Testis (tissue), 2 donors: ENCODE measurements at regions not wholly inside any gene's neighbourhood (a gene's known extent, or its start where the extent isn't known, plus 50 kb on each side); places are given as distances from the start of the nearest gene placed in this dataset.
A peak's percentile ranks its signal among the peaks of the same experiment; 100 is the strongest.
"Not testable (repeated sequence)": the region's sequence is repeated elsewhere in the genome, so short reads cannot be mapped to it uniquely, and the experiment has no call there.

Experiments used
- DNase-seq: peaks from one replicate; pipeline ENCODE4 v3.0.0-alpha.2; 2019
- H3K27ac ChIP-seq, 2 donors: fragments of 200-600 bp; sonication (generic); one replicate each; pipeline ENCODE4 v1.5.1; 2019
- H3K27me3 ChIP-seq: fragments of 200-600 bp; sonication (generic); one replicate; pipeline ENCODE4 v1.5.1; 2019
- H3K36me3 ChIP-seq: fragments of 200-600 bp; sonication (generic); one replicate; pipeline ENCODE4 v1.5.1; 2017; ENCODE audit warnings: low read depth; ENCODE audit errors: missing control alignments
- H3K4me1 ChIP-seq: fragments of 200-600 bp; sonication (generic); one replicate; pipeline ENCODE4 v1.5.1; 2019
- H3K4me3 ChIP-seq, 2 donors: fragments of 200-600 bp; sonication (generic); one replicate each; pipeline ENCODE4 v1.5.1; 2017 to 2019
- H3K9me3 ChIP-seq: fragments of 200-600 bp; sonication (generic); one replicate; pipeline ENCODE4 v1.5.1; 2017
- POLR2A ChIP-seq: fragments of 450-650 bp; IDR thresholded peaks from one replicate; pipeline ENCODE4 v1.6.1; 2017; ENCODE audit warnings: antibody characterized with exemption, mild to moderate bottlenecking, moderate library complexity
- WGBS, 2 donors: methylation state at CpG; one replicate each; pipeline ENCODE4 v1.1.5; 2018; 5-methylcytosine and 5-hydroxymethylcytosine counted together
- intact Hi-C: fragments of 100-400 bp; cut with DNase I; formaldehyde crosslinking; loops from one replicate; pipeline ENCODE4 v1.15.1; 2023; ENCODE audit warnings: low total_unique reads
- TF ChIP-seq, protein P1 (sequence below), 3 experiments: fragments of 450-650 bp in 2 of 3; fragments of 200-600 bp in 1 of 3; sonication (generic) in 1 of 3; IDR thresholded peaks; one replicate each; pipeline ENCODE4 v1.5.1; 2016 to 2019; ENCODE audit warnings: antibody characterized with exemption in 3 of 3, mild to moderate bottlenecking in 2 of 3, moderate library complexity in 1 of 3

DNA sequence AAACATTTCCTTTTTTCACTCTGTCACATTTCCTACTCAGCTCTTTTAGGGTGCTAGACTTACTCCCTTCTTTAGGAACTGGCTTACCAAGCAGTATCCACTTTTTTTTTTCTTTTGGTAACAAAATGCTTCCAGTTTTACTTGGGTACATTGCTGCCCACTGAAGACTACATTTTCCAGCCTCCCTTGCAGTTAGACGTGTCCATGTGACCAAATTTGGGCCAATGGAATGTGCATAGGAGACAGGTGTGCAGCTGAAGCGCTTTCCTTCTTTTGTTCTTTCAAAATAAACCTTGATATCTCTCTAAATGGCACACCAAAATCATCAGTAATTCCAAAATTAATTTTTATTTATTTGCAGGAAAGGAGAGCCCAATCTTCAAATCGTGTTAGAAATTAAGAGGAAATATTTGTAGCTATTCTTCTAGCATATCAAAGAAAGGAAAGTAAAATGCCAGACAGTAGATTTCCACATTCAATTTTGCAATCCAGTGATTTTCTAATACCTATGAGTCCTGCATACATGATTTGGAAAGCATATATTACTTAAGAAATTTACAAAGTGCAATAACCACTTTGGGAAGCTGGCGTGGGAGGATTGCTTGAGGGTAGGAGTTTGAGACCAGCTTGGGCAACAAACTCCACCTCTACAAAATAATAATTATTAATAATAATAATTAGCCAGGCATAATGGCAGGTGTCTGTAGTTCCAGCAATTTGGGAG, 422.0 kb upstream of the FRG2C start:
- TF ChIP-seq, protein P1, sequence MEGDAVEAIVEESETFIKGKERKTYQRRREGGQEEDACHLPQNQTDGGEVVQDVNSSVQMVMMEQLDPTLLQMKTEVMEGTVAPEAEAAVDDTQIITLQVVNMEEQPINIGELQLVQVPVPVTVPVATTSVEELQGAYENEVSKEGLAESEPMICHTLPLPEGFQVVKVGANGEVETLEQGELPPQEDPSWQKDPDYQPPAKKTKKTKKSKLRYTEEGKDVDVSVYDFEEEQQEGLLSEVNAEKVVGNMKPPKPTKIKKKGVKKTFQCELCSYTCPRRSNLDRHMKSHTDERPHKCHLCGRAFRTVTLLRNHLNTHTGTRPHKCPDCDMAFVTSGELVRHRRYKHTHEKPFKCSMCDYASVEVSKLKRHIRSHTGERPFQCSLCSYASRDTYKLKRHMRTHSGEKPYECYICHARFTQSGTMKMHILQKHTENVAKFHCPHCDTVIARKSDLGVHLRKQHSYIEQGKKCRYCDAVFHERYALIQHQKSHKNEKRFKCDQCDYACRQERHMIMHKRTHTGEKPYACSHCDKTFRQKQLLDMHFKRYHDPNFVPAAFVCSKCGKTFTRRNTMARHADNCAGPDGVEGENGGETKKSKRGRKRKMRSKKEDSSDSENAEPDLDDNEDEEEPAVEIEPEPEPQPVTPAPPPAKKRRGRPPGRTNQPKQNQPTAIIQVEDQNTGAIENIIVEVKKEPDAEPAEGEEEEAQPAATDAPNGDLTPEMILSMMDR (IDR thresholded peaks at IDR 0.05), result no peak
- TF ChIP-seq POLR2A, result no peak
- no peaks in the 10 kb centered on the region for H3K4me1 ChIP-seq
- no peak overlapping the region for H3K4me3 ChIP-seq
- no peaks in the 10 kb centered on the region for H3K36me3 ChIP-seq
- no peak overlapping the region for H3K27ac ChIP-seq
- DNase-seq, result no peak
- H3K27me3 ChIP-seq, result no peaks in the 10 kb centered on the region
- intact Hi-C loops, result no loop called here
- no peaks in the 10 kb centered on the region for H3K9me3 ChIP-seq
- WGBS, 2 donors, result 88 to 90% methylated on average over 4 of the region's 4 CpGs

DNA sequence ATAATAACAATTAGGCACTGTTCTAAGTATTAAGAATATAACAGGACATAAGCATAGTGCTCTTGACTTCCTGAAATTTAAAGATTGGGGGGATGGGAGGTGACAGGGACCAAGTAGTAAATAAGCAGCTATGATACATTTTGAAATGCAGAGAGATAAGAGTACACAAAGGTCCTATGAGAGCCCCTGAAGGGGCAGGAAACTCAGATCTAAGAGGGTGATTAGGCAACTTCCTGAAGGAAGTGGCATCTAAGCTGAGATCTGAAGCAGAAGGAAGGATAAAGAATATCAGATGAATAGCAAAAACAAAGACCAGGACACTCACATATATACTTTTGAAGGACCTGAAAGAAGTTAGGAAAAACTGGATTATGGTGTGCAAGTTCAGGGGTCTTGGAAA, 415.2 kb upstream of the FRG2C start:
- intact Hi-C loops, result no loop called here
- H3K27me3 ChIP-seq, result no peaks in the 10 kb centered on the region

DNA sequence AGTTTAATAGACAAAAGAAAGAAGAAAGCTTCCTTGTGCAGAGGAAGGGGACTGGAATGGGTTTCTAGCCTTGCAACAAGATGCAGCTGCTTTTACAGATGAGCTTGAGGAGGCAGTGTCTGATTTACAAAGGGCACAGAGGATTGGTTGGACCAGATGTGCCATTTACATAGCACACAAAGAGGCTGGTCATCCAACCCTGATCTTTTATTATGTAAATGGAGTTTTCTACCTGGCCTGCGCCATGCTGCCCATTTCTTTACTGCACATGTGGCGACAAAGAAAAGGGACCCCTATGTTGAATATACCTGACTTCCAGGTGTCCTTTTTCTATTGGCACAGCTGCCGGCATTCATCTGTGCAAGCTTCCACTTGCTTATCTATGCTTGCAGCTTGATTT, 409.4 kb upstream of the FRG2C start:
- DNase-seq, result no peak
- H3K27me3 ChIP-seq, result no peaks in the 10 kb centered on the region
- no peaks in the 10 kb centered on the region for H3K9me3 ChIP-seq
- no peak for TF ChIP-seq POLR2A
- TF ChIP-seq, protein P1 (IDR thresholded peaks at IDR 0.05), result no peak
- no peaks in the 10 kb centered on the region for H3K36me3 ChIP-seq
- intact Hi-C loops, result no loop called here
- no peak overlapping the region for H3K4me3 ChIP-seq
- no peak overlapping the region for H3K27ac ChIP-seq
- 71 to 82% methylated on average over 3 of the region's 3 CpGs for WGBS, 2 donors
- no peaks in the 10 kb centered on the region for H3K4me1 ChIP-seq

More for the DNA sequence above, 415.2 kb upstream of the FRG2C start:
- Histone ChIP-seq H3K4me1 (no peaks in the 10 kb centered on the region), H3K27ac (no peak overlapping the region), H3K36me3 (no peaks in the 10 kb centered on the region), H3K9me3 (no peaks in the 10 kb centered on the region), H3K4me3 (no peak overlapping the region)
- TF ChIP-seq, protein P1 (IDR thresholded peaks at IDR 0.05), result no peak
- TF ChIP-seq POLR2A, result no peak
- DNase-seq, result no peak

DNA sequence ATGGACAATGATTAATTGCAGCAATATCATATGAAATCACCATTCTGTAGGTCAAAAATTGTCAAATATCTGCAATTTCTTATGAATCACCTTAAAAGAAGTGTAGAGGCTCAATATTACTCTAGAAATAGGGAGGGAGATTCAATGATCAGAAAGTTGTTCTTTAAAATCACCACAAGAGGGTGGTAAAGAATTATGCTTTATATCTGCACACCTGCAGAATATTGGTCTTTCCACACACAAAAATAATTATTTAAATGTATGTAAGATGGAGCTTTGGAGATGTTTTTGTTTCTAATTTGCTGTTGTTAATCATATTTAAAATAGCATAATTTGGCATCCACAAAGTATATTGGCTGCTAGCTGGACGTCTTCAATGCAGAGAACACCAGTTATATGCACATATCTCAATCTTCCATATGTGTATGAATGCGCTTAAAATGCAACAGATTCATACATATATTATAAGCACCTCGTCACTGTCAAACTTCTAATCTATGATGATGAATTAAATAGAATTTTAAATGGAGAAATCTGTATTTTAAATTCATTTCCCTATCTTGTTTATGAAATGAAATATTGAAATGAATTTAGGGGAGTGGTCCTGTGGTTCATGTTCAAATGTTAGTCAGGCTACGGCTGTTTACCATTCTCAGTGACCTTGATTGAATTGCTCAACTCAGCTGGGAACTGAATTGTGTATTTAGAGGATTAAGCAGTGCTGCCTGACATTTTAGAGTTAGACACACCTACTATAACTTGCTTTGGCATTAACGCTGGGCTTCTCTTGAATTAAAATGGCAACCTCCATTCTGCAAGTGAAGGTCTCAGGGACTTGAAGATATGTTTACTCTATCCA, 405.1 kb upstream of the FRG2C start:
- H3K4me3 ChIP-seq, intact Hi-C loops, H3K36me3 ChIP-seq, H3K9me3 ChIP-seq, H3K4me1 ChIP-seq, H3K27ac ChIP-seq, DNase-seq, H3K27me3 ChIP-seq: not testable (repeated sequence)
- WGBS, 2 donors, result 49 to 50% methylated on average over 5 of the region's 5 CpGs
- TF ChIP-seq, protein P1 (IDR thresholded peaks at IDR 0.05), result peak in 1 of 3 experiments; percentile 22

DNA sequence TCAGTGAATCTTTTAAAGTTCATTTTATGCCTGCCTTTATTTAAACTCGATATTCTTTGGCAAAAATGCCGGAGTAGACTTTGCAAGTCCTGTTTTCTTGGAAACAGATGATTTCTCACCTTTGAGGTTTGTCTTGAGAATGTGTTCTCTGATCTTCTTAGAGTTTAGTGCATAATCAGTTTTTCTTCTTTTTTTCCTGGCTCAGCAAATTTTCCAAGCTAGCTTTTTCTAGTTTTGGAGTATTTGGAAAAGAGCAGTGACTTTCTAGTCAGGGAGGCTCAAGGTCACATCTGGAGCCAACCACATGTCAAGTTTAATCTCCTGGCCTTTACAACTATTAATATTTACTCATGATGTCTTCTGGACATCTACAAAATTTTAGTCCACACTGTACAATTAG, 403.2 kb upstream of the FRG2C start:
- H3K4me3 ChIP-seq, H3K36me3 ChIP-seq, H3K27me3 ChIP-seq, H3K4me1 ChIP-seq, H3K9me3 ChIP-seq, H3K27ac ChIP-seq, DNase-seq, intact Hi-C loops: not testable (repeated sequence)
- 49 to 57% methylated on average over 2 of the region's 2 CpGs for WGBS, 2 donors
